ENCODE measurements at regions not wholly inside any gene's neighbourhood (a gene's known extent, or its start where the extent isn't known, plus 50 kb on each side); places are given as distances from the start of the nearest gene placed in this dataset.
"Not testable (repeated sequence)": the region's sequence is repeated elsewhere in the genome, so short reads cannot be mapped to it uniquely, and the experiment has no call there.

DNA sequence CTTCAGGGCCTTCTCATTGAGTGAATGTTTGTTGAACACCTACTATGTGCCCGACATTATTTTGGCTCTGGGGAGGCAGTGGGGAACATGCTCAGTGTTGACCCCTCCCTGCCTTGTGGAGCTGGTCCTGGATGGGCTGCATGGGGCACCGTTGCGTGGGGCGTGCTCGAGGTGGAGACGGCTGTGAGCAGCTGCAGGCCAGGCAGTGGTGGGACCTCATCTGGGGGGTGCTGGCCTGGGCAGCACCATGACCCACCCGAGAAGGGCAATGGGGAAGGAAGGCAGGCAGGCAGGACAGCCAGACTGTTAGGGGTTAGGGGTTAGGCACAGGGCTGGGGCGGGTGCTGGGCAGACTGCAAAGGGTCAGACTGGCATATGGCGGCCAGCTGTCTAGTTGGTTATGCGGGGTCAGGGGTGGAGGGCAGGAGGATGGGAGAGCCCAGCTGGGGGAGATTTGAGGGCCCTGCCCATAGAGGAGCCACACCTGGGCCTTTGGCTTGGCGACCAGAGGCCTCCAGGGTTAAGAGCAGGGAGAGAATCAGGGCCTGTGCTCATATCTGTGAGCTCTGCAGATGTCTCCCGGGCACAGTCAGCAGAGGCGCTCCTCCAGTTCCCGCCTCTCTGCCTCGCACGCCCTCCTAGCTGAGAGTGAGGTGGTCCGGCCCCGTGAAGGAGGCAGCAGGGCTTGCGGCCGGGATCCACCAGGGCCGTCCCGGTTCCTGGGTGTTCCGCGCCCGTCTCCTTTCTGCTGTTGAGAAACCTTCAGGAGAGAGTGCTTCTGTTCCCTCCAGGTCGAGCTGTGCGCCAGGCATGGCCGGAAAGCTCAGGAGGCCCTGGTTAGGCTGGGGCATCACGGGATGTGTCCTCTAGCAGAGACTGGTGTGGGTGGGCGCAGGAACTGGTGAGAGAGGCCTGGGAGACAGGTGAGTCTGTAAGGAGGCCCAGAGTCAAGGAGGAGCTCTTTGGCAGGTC is 73.3 kb downstream of the RGS12 start:
- DNase-seq = no peak

DNA sequence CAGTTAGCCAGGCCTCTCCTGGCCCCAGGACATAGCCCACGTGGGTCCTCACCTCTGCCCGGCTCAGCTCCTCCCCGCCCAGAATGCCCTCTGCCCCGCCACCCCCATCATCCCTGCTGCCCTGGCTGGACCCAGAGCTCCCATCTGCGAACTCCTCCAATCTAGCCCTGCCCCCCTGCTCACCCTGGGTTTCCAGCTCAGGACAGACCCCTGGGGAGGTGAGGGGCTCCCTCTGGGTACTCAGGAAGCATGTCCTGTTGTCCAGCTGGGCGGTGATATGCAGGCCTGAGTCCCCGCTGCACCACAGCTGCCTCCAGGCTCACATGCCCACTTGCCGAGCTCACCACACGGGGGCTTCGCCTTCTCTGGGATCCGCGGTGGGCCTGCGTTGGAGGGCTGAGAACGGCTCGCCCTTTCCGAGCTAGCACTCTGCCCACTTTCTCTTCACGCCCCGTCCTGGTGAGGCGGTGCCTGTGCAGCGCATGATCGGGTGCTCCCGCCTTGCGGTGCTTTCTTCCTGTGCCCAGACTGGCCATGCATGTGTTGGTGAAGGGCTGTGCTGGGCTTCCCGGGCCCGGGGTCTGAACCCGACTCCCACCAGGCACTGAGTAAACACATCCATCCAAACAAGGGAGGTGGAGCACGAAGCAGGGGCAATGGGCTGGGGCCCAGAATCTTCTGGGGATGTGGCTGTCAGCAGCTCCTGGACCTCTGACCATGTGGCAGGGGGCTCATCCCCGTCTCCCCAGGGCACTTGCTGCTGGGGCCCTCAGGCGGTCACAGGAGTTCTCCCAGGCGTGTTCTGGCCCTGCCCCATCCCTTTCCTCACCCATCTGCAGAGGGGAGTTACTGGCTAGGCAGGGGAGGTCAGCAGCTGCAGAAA is 74.3 kb downstream of the RGS12 start:
- DNase-seq = no peak

DNA sequence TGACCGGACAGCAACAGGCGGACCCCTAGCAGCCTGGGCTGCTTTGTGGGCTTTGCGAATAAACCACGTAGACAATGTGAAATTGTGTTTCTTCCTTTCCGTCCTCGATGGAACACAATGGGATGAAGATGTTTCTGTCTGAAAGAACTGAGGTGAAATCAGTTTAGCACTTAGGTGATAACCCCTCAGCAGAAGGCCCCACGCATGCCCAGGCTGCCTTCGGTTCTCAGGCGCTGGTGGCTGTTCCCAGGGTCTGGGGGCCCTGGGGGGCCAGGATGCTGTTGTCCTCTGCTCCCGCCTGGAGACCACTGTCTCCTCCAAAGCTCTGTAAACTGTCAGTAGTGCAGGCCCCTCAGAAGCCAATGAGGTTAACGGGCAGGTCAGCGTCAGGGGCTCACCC is 73.9 kb upstream of the HGFAC start:
- no peak for DNase-seq

DNA sequence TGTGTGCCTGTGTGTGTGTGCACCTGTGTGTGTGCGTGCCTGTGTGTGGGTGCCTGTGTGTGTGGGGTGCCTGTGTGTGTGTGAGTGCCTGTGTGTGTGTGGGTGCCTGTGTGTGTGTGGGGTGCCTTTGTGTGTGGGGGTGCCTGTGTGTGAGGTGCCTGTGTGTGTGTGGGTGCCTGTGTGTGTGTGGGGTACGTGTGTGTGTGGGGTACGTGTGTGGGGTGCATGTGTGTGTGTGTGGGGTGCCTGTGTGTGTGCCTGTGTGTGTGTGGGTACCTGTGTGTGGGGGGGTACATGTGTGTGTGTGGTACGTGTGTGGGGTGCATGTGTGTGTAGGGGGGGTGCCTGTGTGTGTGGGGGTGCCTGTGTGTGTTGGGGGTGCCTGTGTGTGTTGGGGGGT is 73.4 kb upstream of the HGFAC start:
- DNase-seq = no peak

DNA sequence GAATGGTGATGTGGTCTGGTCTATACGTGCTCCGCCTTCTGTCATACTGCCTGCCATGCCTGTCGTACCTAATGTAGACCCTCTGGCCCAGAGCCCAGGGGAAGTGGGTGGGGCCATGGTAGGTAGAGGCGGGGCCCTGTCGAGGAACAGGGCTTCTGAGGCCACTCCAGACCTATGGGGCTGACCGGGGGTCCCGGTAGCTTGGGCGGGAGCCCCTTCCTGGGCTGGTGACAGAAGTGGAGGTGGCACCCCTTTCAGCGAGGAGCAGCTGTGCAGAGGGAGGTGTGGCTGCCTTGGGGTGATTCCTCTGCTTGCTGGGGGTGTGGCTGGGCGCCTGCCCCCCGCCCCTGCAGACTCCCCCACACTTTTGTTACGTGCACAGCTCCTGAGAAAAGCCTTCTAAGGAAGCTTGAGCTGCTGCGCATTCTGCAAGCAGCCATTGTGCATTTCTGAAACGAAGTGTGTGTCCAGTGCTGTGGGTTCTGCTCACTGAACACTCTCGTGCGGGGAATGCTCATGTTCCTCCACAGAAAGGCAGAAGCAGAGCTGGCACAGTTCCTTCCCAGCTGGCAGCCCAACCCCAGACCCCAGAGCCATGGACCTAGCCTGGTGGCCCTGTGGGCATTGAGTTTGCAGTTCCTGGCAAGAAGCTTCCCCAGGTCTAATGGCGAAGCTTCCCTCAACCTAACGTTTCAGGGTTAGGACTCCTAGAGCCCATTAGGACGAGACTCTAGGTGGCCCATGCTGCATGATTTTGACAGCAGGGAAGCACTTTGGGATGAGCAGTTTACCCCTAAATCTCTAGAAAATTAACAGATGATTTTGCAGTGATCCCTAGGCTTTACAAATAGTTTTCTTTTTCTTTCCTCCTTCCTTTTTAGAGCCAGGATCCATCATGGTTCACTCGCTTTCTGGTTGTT is 72.7 kb upstream of the HGFAC start:
- peak; percentile 43 for DNase-seq

DNA sequence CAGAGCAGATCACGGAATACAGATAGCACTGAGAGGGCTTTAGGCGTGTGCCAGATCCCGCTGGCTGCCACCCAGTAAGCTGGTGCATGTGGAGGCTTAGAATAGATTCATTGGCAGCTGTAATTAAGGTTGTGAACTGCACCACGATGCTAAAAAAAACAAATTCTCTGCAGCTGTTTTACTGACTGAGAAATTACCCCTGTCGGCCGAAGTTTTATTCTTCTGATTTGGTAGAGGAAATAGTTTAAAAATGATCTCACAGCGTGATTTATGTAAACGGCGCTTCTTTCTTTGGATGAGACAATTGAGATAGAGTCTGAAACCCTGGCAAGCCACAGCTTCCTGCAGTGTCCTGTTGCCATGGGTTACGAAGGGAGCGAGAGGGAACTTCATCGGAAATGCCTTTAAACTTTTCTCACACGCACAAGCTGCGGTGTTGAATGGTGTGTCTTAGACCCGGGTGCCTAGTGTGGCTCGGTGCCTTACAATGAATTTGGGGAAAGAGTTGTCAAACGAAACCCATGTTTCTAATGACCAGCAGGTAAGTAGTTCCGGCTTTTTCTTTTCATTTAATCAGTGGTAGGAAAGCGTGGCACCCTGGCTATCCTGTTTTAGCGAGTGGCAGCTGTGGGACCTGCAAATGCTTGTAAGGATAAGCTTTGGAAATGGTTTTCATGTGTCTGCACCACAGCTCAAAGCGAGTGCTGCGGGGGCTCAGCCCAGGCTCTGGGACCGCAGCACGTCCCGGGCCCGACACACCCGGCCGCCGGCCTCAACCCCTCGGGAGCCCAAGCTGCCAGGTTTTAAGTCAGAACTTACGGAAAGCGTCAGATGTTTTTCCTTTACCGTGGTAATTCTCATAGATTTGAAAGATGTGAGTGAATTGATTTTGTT is 71.7 kb upstream of the HGFAC start:
- DNase-seq = peak; percentile 91

DNA sequence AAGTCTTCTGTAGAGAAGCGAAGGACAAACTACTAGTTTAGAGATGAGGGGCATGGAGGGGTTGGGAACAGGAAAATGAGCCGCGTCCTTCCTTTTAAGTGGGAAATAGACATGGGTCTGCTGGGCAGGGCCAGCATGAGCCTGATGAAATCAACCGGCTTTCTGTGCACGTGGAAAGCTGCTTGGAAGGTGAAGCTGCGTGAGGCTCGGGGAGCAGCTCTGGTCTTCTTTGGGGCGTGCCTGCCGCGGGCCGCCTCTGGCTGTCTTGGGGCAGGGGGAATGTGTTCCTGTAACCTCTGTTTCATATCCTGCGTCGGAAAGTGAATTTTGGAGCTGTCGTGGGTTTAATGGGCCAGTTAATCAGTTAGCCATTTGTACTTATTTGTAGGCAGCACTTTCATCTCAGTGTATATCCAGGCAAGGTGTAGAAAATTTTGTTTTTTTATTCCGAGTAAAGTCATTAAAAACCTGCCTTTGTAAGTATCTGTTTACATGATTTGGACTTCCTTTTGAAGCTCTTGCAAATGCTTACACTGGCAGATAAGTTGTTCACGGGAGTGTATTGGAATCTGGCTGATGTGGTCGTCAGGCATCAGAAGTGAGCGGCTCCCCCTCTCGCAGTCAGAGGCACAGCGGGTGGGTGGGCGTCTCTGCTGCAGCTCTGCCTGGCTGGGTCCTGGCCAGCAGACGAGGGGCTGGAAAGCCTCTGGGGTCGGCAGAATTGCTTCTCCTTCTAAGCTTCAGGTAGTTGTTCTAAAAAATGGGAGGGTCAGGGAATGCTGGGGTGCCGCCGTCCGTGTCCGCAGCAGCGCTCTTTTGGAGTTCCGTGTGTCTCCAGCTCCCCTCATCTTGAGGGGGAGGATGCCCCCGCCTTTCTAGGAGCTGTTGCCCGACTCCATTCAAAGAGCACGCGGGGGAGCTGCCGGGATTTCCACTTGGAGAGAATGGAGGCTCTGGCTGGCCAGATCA is 70.5 kb upstream of the HGFAC start:
- DNase-seq = no peak

DNA sequence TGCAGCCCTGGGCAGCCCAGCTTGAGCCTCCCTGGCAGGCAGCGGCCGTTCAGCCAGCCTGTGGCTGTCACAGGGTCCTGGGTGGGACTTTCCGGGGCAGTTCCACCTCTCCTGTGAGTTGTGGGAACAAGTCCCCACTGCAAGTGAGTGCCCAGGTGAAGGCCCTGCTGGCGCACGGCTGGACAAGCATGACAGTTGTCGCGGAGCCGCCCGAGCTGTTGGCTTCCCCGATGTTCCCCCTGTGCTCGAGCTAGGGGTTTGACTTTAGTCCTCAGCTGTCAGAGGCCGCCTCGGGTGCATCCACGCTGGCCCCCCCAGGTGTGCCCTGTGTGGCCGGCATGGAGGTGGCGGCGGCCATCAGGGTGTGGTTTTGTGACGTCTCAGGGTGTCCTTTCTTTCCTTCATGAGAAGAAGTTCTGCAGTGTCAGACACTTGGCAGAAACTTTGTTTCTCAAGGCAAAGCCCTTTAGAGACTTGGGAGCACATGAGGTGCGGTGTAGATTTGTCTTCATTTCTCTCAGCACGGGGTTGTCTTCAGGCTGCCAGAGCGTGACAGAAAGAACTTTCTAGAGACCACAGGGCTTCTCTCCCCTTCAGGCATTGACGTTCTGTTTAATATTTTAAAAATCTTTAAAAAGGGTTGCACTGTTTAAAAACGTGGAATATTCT is 69.4 kb upstream of the HGFAC start:
- no peak for DNase-seq

DNA sequence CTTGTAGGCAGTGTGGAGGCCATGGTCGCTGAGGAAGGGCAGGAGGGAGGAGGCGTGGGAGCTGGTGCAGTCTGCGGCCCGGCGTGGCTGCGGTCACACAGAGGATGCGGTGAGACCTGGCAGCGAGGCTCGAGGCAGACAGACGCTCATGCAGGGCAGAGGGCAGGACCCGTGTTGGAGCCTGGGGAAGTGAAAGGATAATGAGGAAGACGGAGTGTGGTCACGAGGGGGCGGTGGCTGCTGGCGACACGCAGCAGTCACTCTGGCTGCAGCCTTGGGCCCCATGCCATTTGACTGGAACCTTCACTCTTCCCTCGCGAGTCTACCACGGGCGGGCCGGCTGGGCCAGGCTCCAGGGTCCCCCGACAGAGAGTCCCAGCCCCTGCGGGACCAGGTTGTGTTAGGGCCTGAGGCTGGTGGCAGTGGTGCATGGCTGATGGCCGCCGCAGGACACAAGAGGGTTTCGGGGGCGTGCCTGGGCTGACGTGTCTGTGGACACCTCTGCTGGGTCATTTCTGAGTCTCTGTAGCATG is 68.8 kb upstream of the HGFAC start:
- DNase-seq = no peak

DNA sequence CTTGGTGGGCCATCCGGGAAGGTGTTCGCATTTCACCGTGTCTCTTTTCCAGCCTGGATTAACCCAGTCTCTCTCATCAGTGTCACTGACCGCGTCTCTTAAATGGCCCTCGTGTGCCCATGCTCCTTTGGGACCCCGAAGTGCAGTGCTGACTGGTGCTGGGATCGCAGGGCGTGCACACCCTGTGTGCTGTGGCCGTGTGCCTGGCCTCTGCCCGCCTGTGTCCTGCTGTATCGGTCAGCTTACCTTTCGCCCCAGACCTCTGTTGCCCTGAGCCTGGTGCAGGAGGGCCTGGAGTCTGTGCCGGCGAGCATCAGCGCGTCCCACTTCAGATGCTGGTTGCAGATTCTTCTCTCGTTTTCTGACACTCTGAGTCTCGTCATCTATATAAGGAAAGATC is 68.3 kb upstream of the HGFAC start:
- no peak for DNase-seq

DNA sequence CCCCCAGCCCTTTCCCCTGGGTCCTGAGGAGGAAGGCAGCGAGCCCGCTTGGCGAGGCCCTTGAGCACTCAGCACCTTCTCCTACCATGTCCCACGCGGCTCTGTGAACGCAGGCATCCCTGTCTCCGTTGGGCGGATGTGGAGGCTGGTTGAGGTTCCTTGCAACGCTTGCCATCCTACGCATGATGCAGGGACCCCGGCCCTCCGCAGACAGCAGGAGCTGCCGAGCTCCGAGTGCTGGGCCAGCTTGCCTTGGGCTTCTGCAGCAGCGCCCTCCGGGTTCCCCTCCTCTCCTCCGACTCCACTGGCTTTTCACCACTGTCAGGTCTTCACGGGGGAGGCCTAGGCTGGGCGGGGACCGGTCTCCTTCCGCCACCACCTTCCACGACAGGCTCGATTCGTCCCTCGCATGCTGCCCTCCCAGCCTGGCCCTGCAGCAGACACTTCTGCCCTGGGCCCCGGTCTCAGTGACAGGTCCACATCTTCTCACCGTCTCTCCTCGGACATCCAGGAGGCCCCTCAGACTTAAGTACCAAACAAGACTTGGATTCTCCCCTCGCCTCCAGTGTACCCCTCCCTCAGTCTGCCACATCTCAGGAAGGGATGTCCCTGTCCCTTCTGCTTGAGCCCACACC is 67.6 kb upstream of the HGFAC start:
- no peak for DNase-seq

DNA sequence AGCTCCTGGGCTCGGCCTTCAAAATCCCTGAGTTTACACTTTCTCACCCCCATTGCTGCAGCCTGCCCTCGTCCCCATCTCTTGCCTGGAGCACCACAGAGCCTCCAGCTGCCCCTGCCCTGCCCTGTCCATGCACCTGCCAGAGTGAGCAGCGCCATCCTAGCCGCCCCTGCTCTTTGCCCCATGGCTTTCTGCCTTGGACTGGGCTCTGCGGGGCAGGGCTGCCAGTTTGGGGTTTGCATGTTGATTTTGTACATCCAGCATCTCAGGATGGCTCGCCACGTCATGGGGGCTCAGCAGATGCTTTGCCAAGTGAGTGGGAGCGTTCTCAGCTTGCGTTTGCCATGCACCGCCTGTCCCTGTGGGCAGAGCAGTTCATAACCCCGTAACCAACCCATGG is 67.1 kb upstream of the HGFAC start:
- DNase-seq = no peak

DNA sequence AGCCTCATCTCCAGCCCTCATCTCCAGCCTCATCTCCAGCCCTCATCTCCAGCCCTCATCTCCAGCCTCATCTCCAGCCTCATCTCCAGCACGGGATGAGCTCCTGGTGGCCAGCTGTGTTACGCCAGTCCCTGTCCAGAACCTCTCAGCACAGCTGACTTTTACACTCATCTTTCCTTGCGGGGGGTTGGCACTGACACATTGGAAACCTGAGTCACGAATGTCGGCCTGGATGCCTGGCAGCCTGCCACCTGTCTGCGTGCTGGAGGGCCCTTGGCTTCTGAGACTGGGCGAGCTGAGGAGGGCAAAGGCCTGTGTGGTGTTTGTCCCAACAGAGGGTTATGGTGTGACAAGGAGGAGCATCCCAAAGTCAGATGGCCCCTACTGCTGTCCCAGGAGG is 66.1 kb upstream of the HGFAC start:
- peak; percentile 73 for DNase-seq

DNA sequence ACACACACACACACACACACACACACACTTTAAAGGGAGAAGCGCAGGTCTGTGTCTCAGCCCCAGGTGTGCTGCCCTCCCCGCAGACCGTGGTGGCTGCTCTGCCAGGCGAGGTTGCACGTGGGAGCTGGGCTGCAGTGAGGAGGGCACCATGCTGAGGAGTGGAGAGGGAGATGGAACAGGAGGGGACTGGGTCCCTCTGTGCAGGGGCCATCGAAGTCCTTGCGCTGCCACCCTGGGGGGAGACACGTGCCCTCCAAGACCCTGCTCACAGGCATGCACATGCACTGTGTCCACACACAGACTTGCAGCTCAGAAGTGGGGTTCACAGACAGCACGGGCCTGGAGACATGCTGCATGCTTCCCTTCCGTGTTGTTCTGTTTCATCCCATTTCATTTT is 65.5 kb upstream of the HGFAC start:
- no peak for DNase-seq

DNA sequence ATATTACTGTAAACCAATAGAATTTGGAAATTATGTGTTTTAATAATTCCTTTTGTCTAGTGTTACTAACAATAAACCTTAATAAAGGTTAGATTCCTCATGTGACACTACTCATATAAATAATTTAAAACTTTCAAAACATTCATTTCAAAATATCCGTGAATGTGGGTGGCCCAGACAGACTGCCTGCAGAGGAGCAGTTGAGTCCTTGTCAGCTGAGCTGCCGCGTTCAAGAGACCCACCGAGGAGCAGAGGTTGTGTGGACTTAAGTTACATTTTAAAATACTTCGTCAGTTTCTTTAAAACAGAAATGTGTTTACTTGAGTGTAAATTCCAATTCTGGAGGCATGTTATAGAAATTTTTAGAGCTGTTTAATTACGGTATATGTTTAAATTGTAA is 64.2 kb upstream of the HGFAC start:
- DNase-seq = no peak

DNA sequence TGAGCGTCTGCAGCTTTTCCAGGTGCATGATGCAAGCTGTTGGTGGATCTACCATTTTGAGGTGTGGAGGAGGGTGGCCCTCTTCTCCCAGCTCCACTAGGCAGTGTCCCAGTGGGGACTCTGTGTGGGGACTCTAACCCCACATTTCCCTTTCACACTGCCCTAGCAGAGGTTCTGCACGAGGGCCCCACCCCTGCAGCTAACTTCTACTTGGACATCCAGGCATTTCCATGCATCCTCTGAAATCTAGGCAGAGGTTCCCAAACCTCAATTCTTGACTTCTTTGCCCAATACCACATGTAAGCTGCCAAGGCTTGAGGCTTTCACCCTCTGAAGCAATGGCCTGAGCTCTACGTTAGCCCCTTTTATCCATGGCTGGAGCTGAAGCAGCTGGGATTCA is 61.4 kb upstream of the HGFAC start:
- not testable (repeated sequence) for DNase-seq

DNA sequence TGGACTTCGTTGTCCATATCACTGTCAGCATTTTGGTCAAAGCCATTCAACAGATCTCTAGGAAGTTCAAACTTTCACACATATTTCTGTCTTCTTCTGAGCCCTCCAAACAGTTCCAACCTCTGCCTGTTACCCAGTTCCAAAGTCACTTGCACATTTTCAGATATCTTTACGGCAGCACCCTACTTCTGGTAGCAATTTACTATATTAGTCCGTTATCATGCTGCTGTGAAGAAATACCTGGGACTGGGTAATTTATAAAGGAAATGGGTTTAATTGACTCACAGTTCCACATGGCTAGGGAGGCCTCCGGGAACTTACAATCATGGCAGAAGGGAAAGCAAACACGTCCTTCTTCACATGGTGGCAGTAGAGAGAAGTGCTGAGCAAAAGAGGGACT is 60.6 kb upstream of the HGFAC start:
- not testable (repeated sequence) for DNase-seq

DNA sequence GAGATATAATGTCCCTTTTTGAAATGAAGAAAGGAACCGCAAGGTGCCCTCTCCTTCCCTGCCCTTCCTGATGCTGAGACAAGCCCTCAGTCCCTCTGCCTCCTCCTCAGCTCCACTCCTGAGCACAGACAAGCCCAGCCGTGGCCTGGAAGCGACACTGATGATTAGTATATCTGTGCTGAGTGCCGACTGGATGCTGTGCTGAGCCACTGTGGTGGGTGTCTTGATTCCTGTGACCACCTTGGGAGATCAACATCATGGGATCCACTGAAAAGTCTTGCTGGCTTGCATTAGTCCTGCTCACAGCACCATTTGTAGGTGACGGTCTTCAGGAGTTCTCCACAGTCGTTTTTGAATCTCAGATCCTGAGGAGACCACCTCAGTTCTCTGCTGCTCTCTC is 59.5 kb upstream of the HGFAC start:
- DNase-seq = no peak

DNA sequence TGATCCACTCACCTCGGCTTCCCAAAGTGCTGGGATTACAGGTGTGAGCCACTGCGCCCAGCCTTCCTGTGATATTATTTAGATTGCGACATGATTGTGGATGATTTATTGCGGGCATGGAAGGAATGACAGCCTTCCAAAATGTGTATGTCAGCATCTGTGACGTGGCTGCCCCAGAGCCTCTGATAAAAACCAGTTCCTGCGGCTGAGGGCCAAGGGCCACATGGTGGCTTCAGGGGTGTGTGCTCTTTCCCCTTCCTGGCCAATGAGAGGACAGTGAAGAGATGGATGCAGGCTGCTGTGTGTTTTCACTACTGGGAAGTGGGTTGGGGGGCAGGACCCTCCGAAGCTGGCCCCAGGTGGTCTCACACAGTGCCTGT is 57.4 kb upstream of the HGFAC start:
- no peak for DNase-seq
